GM21381 (cell line): ENCODE measurements at regions not wholly inside any gene's neighbourhood (a gene's known extent, or its start where the extent isn't known, plus 50 kb on each side); places are given as distances from the start of the nearest gene placed in this dataset.

Experiments used
- ATAC-seq: cut with Tn5 transposase; IDR thresholded peaks from one replicate; pipeline ENCODE4 v1.9.1; 2021; ENCODE audit warnings: mild to moderate bottlenecking, moderate library complexity; ENCODE audit not compliant: unreplicated experiment

DNA sequence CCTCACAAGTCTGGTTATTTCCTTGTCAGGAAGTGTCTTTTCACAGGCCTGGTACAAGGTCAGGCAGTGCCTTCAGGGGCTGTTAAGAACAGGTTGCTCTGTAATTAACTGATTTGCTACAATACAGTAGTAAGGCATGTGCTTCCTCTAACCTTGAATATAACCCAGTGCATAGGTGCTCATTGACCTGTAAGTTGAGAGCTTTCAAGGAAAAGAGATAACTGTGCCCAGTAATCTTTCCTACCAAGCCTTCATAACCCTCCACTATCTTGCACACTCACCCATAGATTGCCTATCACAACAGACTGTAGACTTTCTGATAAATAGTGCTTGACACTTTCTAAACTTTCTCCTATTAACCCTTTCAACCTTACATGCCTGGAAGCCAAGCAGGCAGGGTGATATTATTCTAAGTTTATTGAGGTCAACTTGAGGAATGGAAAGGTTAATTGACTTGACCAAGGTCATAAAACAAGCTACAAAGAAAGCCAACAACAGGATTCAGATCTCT lies 148.1 kb downstream of the PPARGC1A start:
- no peak for ATAC-seq

GRCh38 chr4:23737571-23737970 lies 152.3 kb downstream of the PPARGC1A start:
- no peak for ATAC-seq

- ATAC-seq = no peak
These were observed 153.4 kb downstream of the PPARGC1A start for GRCh38 chr4:23736466-23736865.

GRCh38 chr4:23734000-23734399 lies 155.8 kb downstream of the PPARGC1A start:
- no peak for ATAC-seq

GRCh38 chr4:23733476-23733875 lies 156.4 kb downstream of the PPARGC1A start:
- no peak for ATAC-seq

DNA sequence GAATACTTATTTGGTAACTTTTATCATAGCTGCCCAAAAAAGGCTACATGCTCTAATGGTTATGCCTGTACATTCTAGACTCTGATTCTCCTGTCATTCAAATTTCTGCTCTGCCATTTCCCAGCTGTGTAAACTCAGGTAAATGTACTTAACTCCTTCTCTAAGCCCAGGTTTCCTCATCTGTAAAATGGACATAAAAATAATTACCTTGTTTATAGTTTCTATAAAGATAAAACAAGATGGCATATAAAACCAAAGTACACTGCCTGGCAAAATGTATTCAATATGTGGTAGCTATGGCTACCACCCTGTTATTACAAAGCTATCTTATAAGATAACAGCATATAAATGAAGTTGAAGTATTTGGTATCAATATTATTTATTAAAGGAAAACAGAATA lies 158.8 kb downstream of the PPARGC1A start:
- ATAC-seq = no peak

DNA sequence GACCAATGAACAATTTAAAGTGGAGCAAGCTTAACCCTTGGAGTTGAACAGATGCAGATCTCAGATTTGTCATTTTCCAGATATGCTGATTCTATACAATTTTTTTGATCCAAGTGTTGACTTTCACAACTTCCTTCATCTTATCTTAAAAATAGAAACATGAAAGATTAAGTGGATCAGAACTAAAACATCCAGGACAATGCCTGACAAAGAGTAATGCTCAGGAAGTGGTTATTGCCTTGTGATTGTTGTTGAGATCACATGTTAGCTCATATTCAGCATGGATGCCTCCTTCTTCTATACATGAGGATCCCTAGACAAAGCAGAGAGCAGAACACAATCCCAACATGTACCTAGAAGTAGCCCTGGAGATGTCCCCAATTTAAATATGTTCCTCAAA lies 160.9 kb downstream of the PPARGC1A start:
- no peak for ATAC-seq

DNA sequence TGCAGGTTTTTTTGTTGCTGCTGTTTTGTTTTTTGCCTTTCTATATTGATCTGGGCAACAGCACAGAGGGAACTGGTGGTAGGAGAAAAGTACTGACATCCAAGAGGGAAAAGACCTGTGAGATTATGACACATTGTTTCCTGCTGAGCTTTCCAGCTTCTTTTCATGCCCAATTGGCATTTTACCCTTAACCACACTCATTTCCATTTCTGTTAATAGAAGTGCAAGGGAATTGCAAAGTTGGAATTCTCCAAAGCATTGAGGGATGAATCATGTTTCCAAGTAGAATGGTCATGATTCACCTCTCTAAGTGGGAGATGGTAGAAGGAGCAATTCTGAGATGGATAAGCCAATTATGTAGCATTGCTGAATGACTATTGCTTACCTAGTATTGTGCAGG lies 161.5 kb downstream of the PPARGC1A start:
- ATAC-seq = no peak

DNA sequence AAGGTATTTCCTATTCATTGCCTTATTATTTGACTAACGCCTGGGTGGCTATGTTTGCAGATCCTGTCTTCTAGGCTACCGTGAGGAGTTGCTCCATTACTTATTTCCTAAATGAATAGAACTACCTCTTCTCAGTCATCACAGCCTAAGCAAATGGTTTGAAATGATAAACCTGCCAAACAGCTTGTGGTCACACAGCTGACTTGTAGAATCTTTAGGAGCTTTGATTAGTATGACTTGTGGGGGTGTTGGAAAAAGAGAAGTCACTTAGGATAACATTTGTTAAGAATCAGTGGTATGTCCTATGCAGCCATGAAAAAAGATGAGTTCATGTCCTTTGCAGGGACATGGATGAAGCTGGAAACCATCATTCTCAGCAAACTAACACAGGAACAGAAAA lies 169.3 kb downstream of the PPARGC1A start:
- no peak for ATAC-seq

DNA sequence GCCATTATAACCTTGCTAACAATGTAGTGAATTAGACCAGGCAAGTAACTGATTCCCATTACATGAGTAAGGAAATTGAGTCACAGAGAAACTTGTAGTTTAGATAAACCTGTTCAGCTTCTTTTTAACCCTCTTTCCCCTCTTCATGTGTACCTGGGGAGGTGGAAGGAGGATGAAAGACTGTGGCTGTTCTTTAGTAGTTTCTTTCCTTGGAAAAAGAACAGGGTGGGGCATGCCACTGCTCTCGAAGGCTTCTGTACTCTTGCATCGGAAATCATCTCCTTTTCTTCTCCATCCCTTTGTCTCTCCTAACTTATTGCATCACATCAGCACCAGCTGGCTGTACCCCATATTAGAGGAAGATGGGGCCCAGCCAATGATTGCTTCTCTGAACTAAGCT lies 171.4 kb downstream of the PPARGC1A start:
- ATAC-seq = no peak

GRCh38 chr4:23717528-23718248 lies 172.2 kb downstream of the PPARGC1A start:
- no peak for ATAC-seq

- no peak for ATAC-seq
These were observed 179.5 kb downstream of the PPARGC1A start for GRCh38 chr4:23710298-23710697.

DNA sequence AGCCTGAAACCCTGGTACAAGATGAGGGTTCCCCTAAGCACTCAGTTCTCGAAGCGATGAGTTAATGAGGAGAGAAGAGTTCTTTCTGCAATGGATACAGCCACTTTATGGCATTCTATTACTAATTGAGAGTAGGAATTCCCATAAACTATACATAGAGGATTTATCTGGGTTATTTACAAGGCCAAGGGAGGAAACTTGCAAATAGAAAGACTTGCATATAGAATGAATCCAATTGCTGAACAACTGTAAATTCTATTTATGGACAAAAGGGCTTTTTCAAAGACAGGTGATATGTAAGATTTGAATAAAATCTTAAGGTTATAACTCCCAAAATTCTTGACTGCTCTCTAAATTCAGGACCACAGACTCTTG lies 182.2 kb downstream of the PPARGC1A start:
- no peak for ATAC-seq

GRCh38 chr4:23706972-23707651 lies 182.7 kb downstream of the PPARGC1A start:
- no peak for ATAC-seq

DNA sequence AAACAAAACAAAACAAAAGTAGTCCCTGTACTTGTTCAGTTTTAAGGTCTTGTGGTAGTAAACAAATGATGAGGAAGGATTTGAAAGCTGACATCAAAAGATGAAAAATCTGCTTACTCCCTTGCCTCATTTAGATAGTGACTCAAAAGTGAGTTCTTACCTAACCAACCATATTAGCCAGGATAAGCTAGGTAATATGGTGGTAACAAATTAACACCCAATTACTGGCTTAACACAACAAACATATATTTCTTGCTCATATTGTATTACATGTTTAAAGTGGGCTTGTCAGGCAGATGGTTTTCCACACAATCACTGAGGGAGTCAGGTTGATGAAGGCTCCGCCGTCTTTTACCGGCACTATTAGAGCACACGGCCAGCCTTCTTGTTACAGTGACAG lies 189.7 kb downstream of the PPARGC1A start:
- no peak for ATAC-seq

DNA sequence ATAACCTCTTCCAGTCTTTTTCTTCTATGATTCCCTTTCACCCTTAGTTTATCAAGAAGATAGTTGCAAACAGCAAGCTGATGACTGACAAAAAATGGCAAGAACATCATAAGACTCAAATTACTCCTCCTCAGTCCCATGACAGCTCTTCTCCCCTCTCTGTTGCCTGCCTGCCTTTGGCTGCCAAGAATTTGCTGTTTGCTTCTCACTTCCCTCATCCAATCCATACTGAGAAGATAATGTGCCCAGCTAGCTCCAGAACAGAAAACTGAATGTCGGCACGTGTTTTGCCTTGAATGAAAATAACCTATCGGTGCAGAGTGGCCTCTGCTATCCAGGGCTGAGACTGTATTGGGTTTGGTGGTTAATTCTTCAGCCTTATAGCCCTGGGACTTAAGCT lies 192.1 kb downstream of the PPARGC1A start:
- no peak for ATAC-seq

DNA sequence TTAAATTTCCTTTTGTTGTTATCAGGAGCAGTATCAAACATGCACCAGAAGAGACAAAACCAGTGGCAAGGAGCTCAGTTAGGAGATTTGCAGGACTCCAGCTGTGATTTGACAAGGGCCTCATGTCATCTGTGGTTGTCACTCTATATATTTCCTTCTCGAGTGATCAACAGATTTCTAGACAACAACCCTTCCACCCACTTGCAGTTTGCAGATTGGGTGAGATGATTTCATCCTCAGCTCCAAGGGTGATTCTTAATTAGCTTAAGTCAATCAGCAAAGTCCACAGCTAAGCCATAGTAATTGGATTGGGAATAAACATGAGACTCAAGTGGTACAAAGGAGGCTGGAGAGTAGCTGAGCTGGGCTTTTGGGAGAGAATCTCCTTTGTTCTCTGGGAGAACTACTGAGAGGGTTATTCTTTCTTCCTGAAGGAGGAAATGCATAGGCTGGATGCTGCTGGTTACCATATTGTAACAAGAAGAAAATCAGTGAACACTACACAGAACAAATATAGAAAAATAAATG lies 192.8 kb downstream of the PPARGC1A start:
- ATAC-seq = no peak

DNA sequence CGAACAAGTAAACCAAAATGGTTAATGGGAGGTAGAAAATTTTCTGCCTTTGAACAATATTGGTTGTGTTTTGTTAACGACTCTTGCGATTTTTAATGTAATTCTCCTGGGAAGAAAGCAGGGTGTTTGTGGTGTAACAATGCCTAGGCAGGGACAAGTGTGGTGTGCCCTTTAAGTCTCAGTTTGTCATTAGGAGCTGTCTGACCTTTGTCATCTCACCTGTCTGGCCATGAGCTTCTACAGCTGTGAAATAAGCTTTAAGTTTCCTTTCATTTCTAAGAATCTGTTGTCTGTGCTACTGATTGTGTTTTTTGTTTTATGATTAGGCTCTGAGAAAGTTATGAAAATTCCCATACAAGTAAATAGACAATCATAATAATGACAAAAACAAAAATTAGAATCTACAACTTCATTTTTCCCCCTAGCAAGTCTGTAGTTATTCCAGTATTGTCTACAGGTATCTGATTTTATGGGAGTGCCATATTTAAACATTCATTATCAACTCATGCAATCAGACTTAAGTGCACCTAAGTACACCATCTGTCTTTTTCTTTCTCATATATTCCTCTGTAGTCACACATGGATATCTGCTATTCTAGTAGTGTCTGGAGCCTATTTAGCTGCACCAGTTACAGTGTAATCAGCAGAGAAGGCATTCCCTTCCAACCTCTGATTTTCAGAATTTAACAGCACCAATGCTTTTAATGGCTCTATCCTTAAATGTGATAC lies 203.5 kb downstream of the PPARGC1A start:
- no peak for ATAC-seq

- ATAC-seq = no peak
These were observed 204.4 kb downstream of the PPARGC1A start for GRCh38 chr4:23685471-23685870.

DNA sequence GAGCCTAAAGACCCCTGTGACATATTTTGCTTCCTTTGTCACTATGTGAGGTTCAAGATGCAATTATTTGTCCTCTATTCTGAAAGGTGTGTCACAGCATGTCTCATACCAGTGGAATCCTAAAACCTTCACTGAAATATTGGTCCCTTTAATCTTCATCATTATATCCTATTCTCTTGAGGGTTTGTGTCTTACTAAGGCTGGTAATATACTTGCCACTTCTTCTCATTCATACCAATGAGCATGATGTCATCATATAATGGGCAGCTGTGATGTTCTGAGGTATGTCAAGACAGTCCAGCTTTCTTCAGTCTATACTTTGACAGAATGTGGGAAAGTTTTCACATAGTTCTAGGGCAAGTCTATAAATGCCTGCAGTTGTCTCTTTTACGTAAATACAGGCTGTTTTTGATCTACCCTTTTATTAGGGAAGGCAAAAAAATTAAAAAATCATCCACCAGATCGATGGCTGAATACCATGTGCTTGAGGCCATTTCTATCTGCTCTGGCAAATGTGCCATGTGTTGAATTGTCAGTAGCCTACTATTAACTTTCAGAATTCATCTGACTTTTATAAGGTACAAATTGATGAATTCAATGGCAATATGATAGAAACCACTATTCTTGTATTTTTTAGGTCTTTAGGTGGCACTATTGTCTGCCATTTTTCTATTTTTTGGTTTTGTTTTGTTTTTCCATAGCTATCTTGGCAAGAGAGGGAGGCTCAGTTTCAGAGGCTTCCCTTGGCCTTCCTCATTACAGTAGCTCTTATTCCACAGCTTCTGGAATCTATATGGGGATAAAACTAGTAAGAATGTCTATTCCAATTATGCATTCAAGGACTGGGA lies 209.0 kb downstream of the PPARGC1A start:
- ATAC-seq = no peak

DNA sequence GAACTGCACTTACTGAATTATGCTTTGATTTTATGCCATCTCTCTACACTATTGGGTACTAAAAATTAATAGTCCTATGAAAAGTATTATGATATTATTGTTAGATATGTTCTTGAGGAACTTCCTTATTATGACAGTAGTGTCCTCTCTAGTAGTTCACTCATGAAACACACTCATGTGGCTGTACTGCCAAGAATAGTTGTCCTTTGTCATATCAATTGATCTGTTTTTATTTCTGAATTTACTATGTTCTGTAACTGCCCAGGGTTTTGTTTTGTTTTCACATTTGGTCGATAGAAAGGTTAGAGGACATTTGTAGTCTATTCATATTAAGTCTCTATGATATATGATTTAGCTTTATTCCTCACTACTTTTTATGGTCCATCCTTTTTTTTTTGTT lies 215.2 kb downstream of the PPARGC1A start:
- no peak for ATAC-seq
